Progenitor cell of endocrine pancreas (in vitro differentiated cells): ENCODE measurements at regions not wholly inside any gene's neighbourhood (a gene's known extent, or its start where the extent isn't known, plus 50 kb on each side); places are given as distances from the start of the nearest gene placed in this dataset.

Experiments
- DNase-seq: peaks from one replicate; pipeline ENCODE4 v3.0.0; 2021; ENCODE audit warnings: low spot score; ENCODE audit not compliant: unreplicated experiment
- H3K27ac Mint-ChIP-seq: 2 replicates; pipeline ENCODE4 v1.8.0; 2021; ENCODE audit warnings: mild to moderate bottlenecking, moderate library complexity, mixed read lengths
- H3K27me3 Mint-ChIP-seq: 2 replicates; pipeline ENCODE4 v1.8.0; 2021; ENCODE audit warnings: mixed read lengths
- H3K36me3 Mint-ChIP-seq: 2 replicates; pipeline ENCODE4 v1.8.0; 2022; ENCODE audit warnings: mixed read lengths; ENCODE audit not compliant: insufficient read depth
- H3K4me1 Mint-ChIP-seq: 2 replicates; pipeline ENCODE4 v1.8.0; 2021; ENCODE audit warnings: low read depth, mixed read lengths
- H3K4me3 Mint-ChIP-seq: 2 replicates; pipeline ENCODE4 v1.8.0; 2021; ENCODE audit warnings: low read depth, mild to moderate bottlenecking, moderate library complexity, mixed read lengths
- H3K9me3 Mint-ChIP-seq: 2 replicates; pipeline ENCODE4 v1.8.0; 2021; ENCODE audit warnings: low read depth, mixed read lengths
- CTCF ChIP-seq: fragments of 200-600 bp; sonication (generic); IDR thresholded peaks from one replicate; pipeline ENCODE4 v1.5.0; 2021; ENCODE audit warnings: antibody characterized with exemption, mild to moderate bottlenecking; ENCODE audit not compliant: unreplicated experiment

GRCh38 chr16:54479546-54479945, 193.0 kb upstream of the IRX3 start:
- no peaks in the 10 kb centered on the region for H3K36me3 Mint-ChIP-seq
- no peak for DNase-seq
- no peak overlapping the region for H3K4me3 Mint-ChIP-seq
- peaks cover 21% of the 10 kb centered on the region for H3K27me3 Mint-ChIP-seq
- H3K9me3 Mint-ChIP-seq = no peaks in the 10 kb centered on the region
- H3K4me1 Mint-ChIP-seq = peaks cover 21% of the 10 kb centered on the region
- TF ChIP-seq CTCF = no peak
- H3K27ac Mint-ChIP-seq = no peak overlapping the region

GRCh38 chr16:54477714-54478113, 191.1 kb upstream of the IRX3 start:
- Mint-ChIP-seq H3K36me3 (no peaks in the 10 kb centered on the region), H3K27ac (no peak overlapping the region), H3K27me3 (peaks cover 22% of the 10 kb centered on the region), H3K4me3 (no peak overlapping the region), H3K9me3 (no peaks in the 10 kb centered on the region), H3K4me1 (peaks cover 2% of the 10 kb centered on the region)
- TF ChIP-seq CTCF = no peak
- no peak for DNase-seq

GRCh38 chr16:54475019-54475601, 188.5 kb upstream of the IRX3 start:
- no peaks in the 10 kb centered on the region for H3K4me1 Mint-ChIP-seq
- H3K9me3 Mint-ChIP-seq = no peaks in the 10 kb centered on the region
- no peaks in the 10 kb centered on the region for H3K36me3 Mint-ChIP-seq
- H3K27ac Mint-ChIP-seq = no peak overlapping the region
- DNase-seq = no peak
- peaks cover 37% of the 10 kb centered on the region for H3K27me3 Mint-ChIP-seq
- no peak for TF ChIP-seq CTCF
- no peak overlapping the region for H3K4me3 Mint-ChIP-seq

GRCh38 chr16:54473226-54473993, 186.8 kb upstream of the IRX3 start:
- H3K4me3 Mint-ChIP-seq = no peak overlapping the region
- DNase-seq = no peak

GRCh38 chr16:54467398-54467797, 180.8 kb upstream of the IRX3 start:
- H3K27me3 Mint-ChIP-seq = peaks cover 12% of the 10 kb centered on the region
- H3K36me3 Mint-ChIP-seq = no peaks in the 10 kb centered on the region
- TF ChIP-seq CTCF = no peak
- no peak overlapping the region for H3K27ac Mint-ChIP-seq
- H3K4me1 Mint-ChIP-seq = peaks cover 3% of the 10 kb centered on the region
- H3K4me3 Mint-ChIP-seq = no peak overlapping the region
- H3K9me3 Mint-ChIP-seq = peaks cover 13% of the 10 kb centered on the region
- DNase-seq = no peak

More at GRCh38 chr16:54473226-54473993, 186.8 kb upstream of the IRX3 start:
- Mint-ChIP-seq H3K27ac (no peak overlapping the region), H3K4me1 (no peaks in the 10 kb centered on the region), H3K9me3 (no peaks in the 10 kb centered on the region), H3K27me3 (peaks cover 34% of the 10 kb centered on the region), H3K36me3 (no peaks in the 10 kb centered on the region)
- TF ChIP-seq CTCF = no peak
